ENCODE measurements at regions not wholly inside any gene's neighbourhood (a gene's known extent, or its start where the extent isn't known, plus 50 kb on each side); places are given as distances from the start of the nearest gene placed in this dataset.
"Not testable (repeated sequence)": the region's sequence is repeated elsewhere in the genome, so short reads cannot be mapped to it uniquely, and the experiment has no call there.

DNA sequence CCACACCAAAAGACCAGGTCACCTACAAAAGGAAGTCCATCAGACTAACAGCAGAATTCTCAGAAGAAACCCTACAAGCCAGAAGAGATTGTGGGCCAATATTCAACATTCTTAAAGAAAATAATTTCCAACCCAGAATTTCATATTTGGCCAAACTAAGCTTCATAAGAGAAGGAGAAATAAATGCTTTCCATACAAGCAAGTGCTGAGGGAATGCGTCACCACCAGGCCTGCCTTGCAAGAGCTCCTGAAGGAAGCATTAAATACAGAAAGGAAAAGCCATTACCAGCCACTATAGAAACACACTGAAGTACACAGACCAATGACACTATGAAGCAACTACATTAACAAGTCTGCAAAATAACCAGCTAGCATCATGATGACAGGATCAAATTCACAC lies 209.0 kb downstream of the IPMK start:
- not testable (repeated sequence) for DNase-seq (ENCODE audit: extremely low spot score); H3K4me1 ChIP-seq (ENCODE audit: insufficient read depth); H3K27ac ChIP-seq (ENCODE audit: low read depth); H3K36me3 ChIP-seq (ENCODE audit: insufficient read depth); H3K4me3 ChIP-seq (ENCODE audit: low read depth, low read length)
- WGBS, result 94% methylated on average over 1 of the region's 1 CpG

DNA sequence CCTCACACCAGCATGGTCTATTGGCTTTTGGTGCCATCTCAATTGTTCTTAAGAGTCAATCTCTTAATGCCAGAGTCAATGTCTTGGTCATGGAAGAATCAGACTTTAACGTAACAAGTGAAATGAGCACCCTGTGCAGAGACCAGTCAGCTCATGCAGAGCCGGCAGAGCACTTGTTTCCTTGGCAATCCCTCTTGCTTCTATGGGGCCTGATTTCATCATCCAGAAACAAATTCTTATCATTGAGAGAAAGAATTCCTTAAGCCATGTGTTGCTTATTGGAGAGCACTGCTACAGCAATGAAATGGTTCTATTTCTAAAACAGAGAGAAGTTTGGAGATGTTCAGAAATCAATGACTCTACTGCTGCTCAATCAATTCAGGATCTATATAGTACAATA lies 212.8 kb downstream of the IPMK start:
- Histone ChIP-seq H3K4me3 (ENCODE audit: low read depth, low read length) (no peak overlapping the region), H3K27ac (ENCODE audit: low read depth) (no peak overlapping the region), H3K4me1 (ENCODE audit: insufficient read depth) (no peaks in the 10 kb centered on the region), H3K36me3 (ENCODE audit: insufficient read depth) (no peaks in the 10 kb centered on the region)
- DNase-seq (ENCODE audit: extremely low spot score), result no peak
- 82% methylated on average over 2 of the region's 2 CpGs for WGBS

DNA sequence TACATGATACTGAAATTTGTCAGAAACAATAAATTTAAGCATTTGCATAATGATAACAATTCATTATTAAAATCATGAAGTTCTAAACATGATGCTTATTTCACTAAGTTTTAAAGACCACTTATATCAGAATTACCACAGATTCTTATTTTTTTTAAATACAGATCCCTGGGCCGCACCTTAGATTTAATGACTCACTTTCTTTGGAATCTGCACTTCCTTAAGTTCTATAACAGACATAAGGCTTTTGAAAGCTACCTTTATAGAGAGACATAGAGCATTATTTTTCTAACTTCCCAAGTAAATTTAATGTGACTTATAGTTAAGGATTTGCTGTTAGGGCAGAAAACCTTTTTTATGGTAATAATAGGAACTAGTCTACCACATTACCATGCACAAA lies 214.9 kb downstream of the IPMK start:
- no peaks in the 10 kb centered on the region for H3K36me3 ChIP-seq (ENCODE audit: insufficient read depth)
- H3K27ac ChIP-seq (ENCODE audit: low read depth), result no peak overlapping the region
- H3K4me3 ChIP-seq (ENCODE audit: low read depth, low read length), result no peak overlapping the region
- 90% methylated on average over 1 of the region's 1 CpG for WGBS
- no peak for DNase-seq (ENCODE audit: extremely low spot score)
- no peaks in the 10 kb centered on the region for H3K4me1 ChIP-seq (ENCODE audit: insufficient read depth)

DNA sequence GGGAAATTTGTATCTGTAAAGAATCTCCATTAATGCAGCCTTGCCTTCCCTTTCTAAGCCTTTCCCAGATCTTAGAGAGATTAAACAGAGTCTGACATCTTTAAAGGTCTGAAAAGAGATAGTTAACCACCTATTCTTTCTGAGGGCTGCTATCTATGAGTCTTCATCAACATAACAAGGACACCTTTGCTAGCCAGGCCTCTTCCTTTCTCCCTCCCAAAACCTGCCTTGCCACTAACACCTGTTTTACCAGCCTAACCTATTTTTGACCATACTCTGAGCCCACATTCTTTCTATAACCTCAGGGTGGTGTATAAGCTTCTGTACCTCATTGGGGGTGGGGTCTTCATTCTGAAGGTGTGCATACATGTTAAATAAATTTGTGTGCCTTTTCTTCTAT lies 217.1 kb downstream of the IPMK start:
- no peak for DNase-seq (ENCODE audit: extremely low spot score)
- no peaks in the 10 kb centered on the region for H3K36me3 ChIP-seq (ENCODE audit: insufficient read depth)
- H3K27ac ChIP-seq (ENCODE audit: low read depth), result no peak overlapping the region
- no peak overlapping the region for H3K4me3 ChIP-seq (ENCODE audit: low read depth, low read length)
- H3K4me1 ChIP-seq (ENCODE audit: insufficient read depth), result no peaks in the 10 kb centered on the region

DNA sequence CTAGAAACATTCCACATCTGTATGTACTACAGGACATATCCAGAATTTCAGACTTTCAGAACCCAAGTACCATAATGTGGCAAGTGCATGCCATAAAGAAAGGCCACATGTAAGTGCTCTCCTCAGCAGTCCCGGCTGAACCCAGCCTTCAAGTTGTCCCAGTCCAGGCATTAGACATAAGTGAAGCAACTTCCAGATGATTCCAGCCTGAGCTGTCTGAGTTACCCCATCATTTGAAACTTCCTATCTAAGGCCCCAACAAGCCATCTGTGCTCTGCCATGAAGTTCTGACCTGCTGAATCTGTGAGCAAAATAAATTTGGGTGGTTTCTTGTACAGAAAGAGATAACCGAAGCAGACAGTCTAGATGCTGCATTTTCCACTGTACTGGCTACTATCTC lies 218.8 kb downstream of the IPMK start:
- DNase-seq (ENCODE audit: extremely low spot score), result no peak
- Histone ChIP-seq H3K4me1 (ENCODE audit: insufficient read depth) (no peaks in the 10 kb centered on the region), H3K27ac (ENCODE audit: low read depth) (no peak overlapping the region), H3K36me3 (ENCODE audit: insufficient read depth) (no peaks in the 10 kb centered on the region), H3K4me3 (ENCODE audit: low read depth, low read length) (no peak overlapping the region)
- 72% methylated on average over 2 of the region's 2 CpGs for WGBS

DNA sequence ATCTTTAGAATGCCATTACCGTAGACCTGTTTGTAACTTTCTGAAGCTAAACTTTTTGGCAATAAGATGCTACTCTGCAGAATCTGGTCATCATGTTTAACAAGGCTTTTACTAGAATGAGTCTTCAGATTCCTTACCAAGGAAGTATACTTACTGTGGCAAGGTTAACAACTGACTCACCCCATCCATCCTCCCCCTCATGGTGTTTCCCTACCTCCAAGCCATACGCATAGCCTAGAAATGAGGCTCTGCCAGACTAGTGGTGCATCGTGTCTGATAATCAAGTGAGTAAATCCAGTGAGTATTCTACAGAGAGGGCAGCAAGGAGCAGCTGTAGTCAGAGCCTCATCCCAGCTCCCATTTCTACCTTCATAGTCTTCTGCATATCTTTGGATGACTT lies 223.6 kb downstream of the IPMK start:
- DNase-seq (ENCODE audit: extremely low spot score), result no peak
- no peak overlapping the region for H3K27ac ChIP-seq (ENCODE audit: low read depth)
- no peaks in the 10 kb centered on the region for H3K36me3 ChIP-seq (ENCODE audit: insufficient read depth)
- H3K4me1 ChIP-seq (ENCODE audit: insufficient read depth), result no peaks in the 10 kb centered on the region
- no peak overlapping the region for H3K4me3 ChIP-seq (ENCODE audit: low read depth, low read length)
- 80% methylated on average over 3 of the region's 3 CpGs for WGBS

DNA sequence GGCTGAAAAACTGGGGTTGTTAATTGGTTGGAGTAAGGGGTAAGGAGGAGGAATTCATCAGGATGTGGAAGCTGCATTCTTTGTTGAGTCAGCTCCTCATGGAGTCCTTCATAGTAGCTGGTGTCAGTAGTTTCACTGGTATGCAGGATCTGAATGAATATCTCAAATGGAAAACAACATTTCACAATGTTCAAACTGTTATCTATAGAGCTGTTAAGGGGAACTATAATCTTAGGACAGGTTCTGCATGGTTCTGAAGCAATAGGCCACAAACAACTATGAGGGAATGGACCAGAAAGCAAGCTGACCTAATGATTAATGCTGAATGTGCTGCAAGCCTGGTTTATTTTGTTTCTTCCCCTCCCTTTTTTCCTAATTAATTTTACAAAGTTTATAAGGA lies 225.8 kb downstream of the IPMK start:
- no peak overlapping the region for H3K27ac ChIP-seq (ENCODE audit: low read depth)
- DNase-seq (ENCODE audit: extremely low spot score), result no peak
- H3K4me3 ChIP-seq (ENCODE audit: low read depth, low read length), result no peak overlapping the region
- no peaks in the 10 kb centered on the region for H3K36me3 ChIP-seq (ENCODE audit: insufficient read depth)
- no peaks in the 10 kb centered on the region for H3K4me1 ChIP-seq (ENCODE audit: insufficient read depth)

DNA sequence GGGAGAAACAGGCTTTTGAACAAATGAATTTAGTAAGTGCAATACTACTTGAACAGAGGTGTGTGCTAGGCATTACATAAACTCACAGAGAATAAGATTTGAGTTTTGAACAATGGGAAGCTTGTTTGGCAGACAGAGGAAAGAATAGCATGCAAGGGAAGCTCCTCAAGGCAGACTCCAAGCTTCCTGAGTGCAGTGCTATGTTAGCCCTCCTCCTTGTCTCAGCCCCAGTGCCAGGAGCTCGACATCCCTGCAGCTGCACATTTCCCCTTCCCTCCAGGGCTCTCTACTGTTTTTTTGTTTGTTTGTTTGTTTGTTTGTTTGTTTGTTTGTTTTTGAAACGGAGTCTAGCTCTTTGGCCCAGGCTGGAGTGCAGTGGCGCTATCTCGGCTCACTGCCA lies 237.5 kb downstream of the IPMK start:
- WGBS, result 84% methylated on average over 4 of the region's 4 CpGs

DNA sequence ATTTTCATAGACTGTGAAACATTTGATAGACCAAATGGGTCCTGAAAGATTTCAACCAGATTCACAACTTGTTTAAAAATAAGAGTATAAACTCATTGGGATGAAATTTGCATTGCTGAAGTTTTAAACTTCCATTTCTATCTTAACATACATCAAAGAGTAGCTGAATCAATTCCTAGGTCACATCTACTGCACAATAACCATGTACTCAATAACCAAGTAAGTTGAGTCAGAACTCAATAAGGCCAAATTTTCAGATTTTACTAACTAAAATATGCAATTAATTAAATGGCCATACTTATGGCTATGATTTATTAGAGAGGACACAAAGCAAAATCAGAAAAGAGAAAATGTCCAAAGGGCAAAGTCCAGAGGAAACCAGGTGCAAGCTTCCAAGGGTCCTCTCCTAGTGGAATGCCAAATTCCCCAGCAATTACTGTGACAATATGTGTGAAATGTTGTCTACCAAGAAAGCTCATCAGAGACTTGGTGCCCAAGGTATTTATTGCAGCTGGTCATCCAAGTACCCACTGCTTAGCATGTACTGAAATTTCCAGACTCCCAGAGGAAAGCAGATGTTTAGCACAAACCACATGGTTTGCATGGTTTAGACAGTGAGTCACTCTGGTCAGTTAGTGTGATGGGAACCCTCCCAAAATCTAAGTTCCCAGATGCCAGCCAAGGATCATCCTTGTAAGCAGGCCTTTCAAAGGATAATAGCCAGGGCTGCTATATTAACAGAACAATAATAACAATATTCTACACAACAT lies 238.9 kb downstream of the IPMK start:
- no peak overlapping the region for H3K4me3 ChIP-seq (ENCODE audit: low read depth, low read length)
- peaks cover 2% of the 10 kb centered on the region for H3K4me1 ChIP-seq (ENCODE audit: insufficient read depth)
- no peaks in the 10 kb centered on the region for H3K36me3 ChIP-seq (ENCODE audit: insufficient read depth)
- no peak overlapping the region for H3K27ac ChIP-seq (ENCODE audit: low read depth)
- no peak for DNase-seq (ENCODE audit: extremely low spot score)

More for the DNA sequence above, 237.5 kb downstream of the IPMK start:
- H3K27ac ChIP-seq (ENCODE audit: low read depth), result no peak overlapping the region
- DNase-seq (ENCODE audit: extremely low spot score), result no peak
- H3K4me3 ChIP-seq (ENCODE audit: low read depth, low read length), result no peak overlapping the region
- H3K4me1 ChIP-seq (ENCODE audit: insufficient read depth), result peaks cover 2% of the 10 kb centered on the region
- H3K36me3 ChIP-seq (ENCODE audit: insufficient read depth), result no peaks in the 10 kb centered on the region

DNA sequence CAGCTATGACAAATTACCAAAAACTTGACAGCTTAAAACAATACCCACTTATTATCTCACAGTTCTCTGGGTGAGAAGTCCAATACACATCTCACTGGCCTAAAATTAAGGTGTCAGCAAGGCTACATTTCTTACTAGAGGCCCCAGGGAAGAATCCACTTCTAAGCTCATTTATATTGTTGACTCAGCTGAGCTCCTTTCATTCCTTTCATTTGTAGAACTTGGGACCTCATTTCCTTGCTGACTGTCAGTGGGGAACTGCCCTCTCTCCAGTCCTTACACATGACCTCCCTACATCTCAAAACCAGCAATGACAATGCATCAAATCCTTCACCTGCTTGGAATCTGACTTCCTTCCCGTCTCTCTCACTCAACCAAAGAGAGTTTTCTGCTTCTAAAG lies 240.3 kb downstream of the IPMK start:
- DNase-seq (ENCODE audit: extremely low spot score), result no peak
- Histone ChIP-seq H3K4me3 (ENCODE audit: low read depth, low read length) (no peak overlapping the region), H3K27ac (ENCODE audit: low read depth) (no peak overlapping the region), H3K4me1 (ENCODE audit: insufficient read depth) (peaks cover 2% of the 10 kb centered on the region), H3K36me3 (ENCODE audit: insufficient read depth) (no peaks in the 10 kb centered on the region)
- WGBS, result 67% methylated on average over 1 of the region's 1 CpG

DNA sequence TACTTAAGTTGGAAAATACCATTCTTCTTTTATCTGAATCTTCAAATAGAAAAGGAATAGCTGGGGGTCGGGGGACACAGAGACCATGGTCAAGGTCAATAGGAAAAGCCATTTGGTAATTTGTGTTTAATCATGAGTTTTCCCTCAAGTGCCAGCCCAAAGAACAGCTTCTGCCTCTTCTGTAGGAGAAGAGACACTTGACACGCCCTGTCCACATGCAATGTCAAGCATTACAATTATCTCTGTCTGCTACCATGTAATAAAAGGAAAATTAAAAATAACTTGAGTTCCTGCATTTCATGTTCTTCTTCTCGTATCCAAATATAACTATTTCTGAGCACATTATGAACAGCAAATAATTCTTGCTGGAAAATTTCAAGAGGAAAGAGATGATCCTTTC lies 241.7 kb downstream of the IPMK start:
- H3K4me3 ChIP-seq (ENCODE audit: low read depth, low read length), result no peak overlapping the region
- DNase-seq (ENCODE audit: extremely low spot score), result no peak
- peaks cover 2% of the 10 kb centered on the region for H3K4me1 ChIP-seq (ENCODE audit: insufficient read depth)
- no peak overlapping the region for H3K27ac ChIP-seq (ENCODE audit: low read depth)
- H3K36me3 ChIP-seq (ENCODE audit: insufficient read depth), result no peaks in the 10 kb centered on the region
- WGBS, result 73% methylated on average over 3 of the region's 3 CpGs

DNA sequence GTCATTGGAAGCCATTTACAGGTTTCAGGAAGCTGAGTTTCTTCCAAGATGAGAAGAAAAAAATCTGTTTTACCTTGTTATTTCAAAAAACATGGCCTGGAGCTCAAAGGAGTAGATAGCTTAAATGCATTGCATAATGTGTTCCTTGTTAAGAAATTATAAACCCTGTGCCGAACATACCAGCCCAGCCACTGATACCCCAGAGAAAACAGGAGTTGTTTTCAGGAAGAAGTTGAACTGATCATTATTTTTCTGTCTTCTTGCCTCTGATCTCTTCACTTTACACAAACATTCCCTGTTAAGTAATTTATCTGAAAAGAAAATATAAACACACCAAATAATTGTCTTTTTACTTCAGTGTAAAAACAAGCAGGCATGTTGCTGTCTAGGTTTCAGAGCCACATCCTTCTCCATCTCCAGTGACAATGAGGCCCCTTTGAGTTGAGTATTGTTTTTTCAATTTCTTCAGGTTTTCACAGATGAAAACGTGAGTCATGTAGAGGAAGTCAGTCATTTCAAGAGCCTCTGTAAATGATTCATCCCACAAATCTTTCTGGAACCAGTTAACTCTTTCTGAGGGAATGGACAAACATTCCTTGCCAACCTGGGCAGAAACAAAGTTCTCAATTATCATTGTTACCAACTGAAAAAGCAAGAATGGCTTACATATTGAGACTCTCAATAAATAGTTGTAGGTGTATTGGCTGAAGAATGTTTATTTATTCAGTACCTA lies 244.2 kb downstream of the IPMK start:
- no peak overlapping the region for H3K4me3 ChIP-seq (ENCODE audit: low read depth, low read length)
- H3K27ac ChIP-seq (ENCODE audit: low read depth), result no peak overlapping the region
- 14% methylated on average over 2 of the region's 2 CpGs for WGBS
- no peaks in the 10 kb centered on the region for H3K36me3 ChIP-seq (ENCODE audit: insufficient read depth)
- H3K4me1 ChIP-seq (ENCODE audit: insufficient read depth), result no peaks in the 10 kb centered on the region
- DNase-seq (ENCODE audit: extremely low spot score), result no peak

DNA sequence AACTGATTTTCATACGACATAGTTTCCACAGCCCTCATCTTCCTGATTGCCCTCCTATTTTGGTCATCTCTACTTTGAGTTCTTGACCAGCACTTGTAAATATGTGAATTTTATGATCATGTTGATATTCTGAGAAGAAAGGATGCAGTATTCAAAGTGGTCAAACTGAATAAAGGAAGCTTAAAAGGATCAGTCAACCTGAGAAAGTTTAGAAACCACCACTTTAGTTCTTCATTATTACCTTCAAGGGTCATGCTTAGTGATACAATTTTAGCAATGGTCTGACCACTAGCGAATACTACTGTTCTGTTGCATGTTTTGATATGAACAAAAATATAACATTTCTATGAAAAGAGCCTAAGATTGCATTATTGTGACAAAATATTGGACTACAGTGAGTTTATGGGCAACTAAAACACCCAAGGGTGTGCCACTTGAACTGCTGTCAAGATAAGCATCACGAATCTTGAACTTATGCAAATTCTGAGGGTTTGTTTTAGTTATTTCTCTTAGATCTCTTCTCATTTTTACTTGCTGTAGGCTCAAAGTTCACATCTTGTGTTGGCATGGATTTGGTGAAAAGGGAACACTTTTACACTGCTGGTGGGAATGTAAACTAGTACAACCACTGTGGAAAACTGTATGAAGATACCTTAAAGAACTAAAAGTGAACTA lies 247.7 kb downstream of the IPMK start:
- Histone ChIP-seq H3K4me3 (ENCODE audit: low read depth, low read length) (no peak overlapping the region), H3K36me3 (ENCODE audit: insufficient read depth) (no peaks in the 10 kb centered on the region), H3K4me1 (ENCODE audit: insufficient read depth) (no peaks in the 10 kb centered on the region), H3K27ac (ENCODE audit: low read depth) (no peak overlapping the region)
- WGBS, result 73% methylated on average over 3 of the region's 3 CpGs
- DNase-seq (ENCODE audit: extremely low spot score), result no peak

DNA sequence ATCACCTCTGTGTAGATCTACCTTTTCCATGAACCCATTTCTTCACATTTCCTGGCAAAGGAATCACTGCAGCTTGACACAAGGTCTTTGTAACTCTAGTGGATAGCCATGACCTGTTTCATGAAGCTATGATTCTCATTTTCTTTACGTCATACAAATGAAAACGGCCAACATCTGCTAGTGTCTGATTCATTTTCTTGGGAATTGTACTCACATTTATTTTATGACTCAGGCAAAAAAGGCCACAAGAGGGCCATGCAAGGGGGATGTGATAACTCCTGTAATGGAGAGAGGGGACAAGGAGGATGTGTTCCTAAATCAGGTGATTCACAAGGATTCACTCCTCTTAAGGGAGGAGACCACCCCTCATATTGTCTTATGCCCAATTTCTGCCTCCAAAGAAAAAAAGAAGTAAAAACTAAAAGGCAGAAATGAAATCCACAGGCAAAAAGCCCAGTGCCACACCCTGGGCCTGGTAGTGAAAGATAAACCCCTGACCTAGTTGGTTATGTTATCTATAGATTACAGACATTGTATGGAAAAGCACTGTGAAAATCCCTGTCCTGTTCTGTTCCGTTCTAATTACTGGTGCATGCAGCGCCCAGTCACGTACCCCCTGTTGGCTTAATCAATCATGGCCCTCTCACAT lies 249.9 kb downstream of the IPMK start:
- H3K36me3 ChIP-seq (ENCODE audit: insufficient read depth), result no peaks in the 10 kb centered on the region
- H3K4me1 ChIP-seq (ENCODE audit: insufficient read depth), result no peaks in the 10 kb centered on the region
- 79% methylated on average over 5 of the region's 5 CpGs for WGBS
- no peak overlapping the region for H3K4me3 ChIP-seq (ENCODE audit: low read depth, low read length)
- no peak for DNase-seq (ENCODE audit: extremely low spot score)
- H3K27ac ChIP-seq (ENCODE audit: low read depth), result no peak overlapping the region
